NCI-H510A treated with DMSO at 0.1 percent for 48 hours (cell line): ENCODE measurements at regions not wholly inside any gene's neighbourhood (a gene's known extent, or its start where the extent isn't known, plus 50 kb on each side); places are given as distances from the start of the nearest gene placed in this dataset.

ENCODE experiments used
- DNase-seq: peaks from one replicate; lab custom pipeline; 2025; lab: John Stamatoyannopoulos, UW

- no peak for DNase-seq
Observed at GRCh38 chr3:25097023-25097422, 331.0 kb upstream of the RARB start.

GRCh38 chr3:25099666-25100065 is 328.4 kb upstream of the RARB start:
- no peak for DNase-seq

- DNase-seq = no peak
Observed at GRCh38 chr3:25103391-25103790, 324.7 kb upstream of the RARB start.

- no peak for DNase-seq
Observed at GRCh38 chr3:25107918-25108617, 320.0 kb upstream of the RARB start.

GRCh38 chr3:25110642-25111041 is 317.4 kb upstream of the RARB start:
- DNase-seq = no peak

GRCh38 chr3:25113891-25114290 is 314.2 kb upstream of the RARB start:
- no peak for DNase-seq

GRCh38 chr3:25114532-25114931 is 313.5 kb upstream of the RARB start:
- DNase-seq = no peak

- no peak for DNase-seq
Observed at GRCh38 chr3:25117005-25117593, 311.0 kb upstream of the RARB start.

GRCh38 chr3:25119682-25120081 is 308.4 kb upstream of the RARB start:
- no peak for DNase-seq

- DNase-seq = no peak
Observed at GRCh38 chr3:25120665-25121064, 307.4 kb upstream of the RARB start.

GRCh38 chr3:25125201-25125600 is 302.9 kb upstream of the RARB start:
- no peak for DNase-seq

- no peak for DNase-seq
Observed at GRCh38 chr3:25128735-25129134, 299.3 kb upstream of the RARB start.

- DNase-seq = no peak
Observed at GRCh38 chr3:25130724-25131520, 297.1 kb upstream of the RARB start.

- DNase-seq = no peak
Observed at GRCh38 chr3:25133588-25133987, 294.5 kb upstream of the RARB start.

- no peak for DNase-seq
Observed at GRCh38 chr3:25137606-25138005, 290.5 kb upstream of the RARB start.

GRCh38 chr3:25139267-25139666 is 288.8 kb upstream of the RARB start:
- no peak for DNase-seq

GRCh38 chr3:25142609-25143355 is 285.3 kb upstream of the RARB start:
- no peak for DNase-seq

- no peak for DNase-seq
Observed at GRCh38 chr3:25143356-25144025, 284.6 kb upstream of the RARB start.

- DNase-seq = no peak
Observed at GRCh38 chr3:25144430-25144829, 283.6 kb upstream of the RARB start.

- DNase-seq = no peak
Observed at GRCh38 chr3:25145176-25145575, 282.9 kb upstream of the RARB start.

- DNase-seq = no peak
Observed at GRCh38 chr3:25150199-25150598, 277.9 kb upstream of the RARB start.
